ENCODE measurements at regions not wholly inside any gene's neighbourhood (a gene's known extent, or its start where the extent isn't known, plus 50 kb on each side); places are given as distances from the start of the nearest gene placed in this dataset.

DNA sequence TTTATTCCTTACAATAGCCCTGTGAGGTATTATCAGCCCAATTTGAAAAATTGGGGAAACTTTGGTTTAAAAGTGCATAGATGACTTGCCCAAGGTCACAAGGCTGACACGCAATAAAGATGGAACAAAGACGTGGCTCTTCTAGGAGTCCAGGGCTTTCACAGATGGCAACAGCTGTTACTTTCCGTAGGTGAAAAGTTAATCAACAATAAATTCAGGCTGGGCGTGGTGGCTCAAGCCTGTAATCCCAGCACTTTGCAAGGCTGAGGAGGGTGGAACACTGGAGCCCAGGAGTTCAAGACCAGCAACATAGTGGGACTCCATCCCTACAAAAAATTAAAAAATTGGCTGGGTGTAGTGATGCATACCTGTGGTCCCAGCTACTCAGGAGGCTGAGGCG lies 87.8 kb upstream of the ATF3 start:
- DNase-seq (ENCODE audit: low spot score), result no peak
- in situ Hi-C loops (cut with MboI; ENCODE audit: low sequenced_read_pairs, unreplicated experiment), result no loop called here
- no peak for TF ChIP-seq CTCF (IDR thresholded peaks at IDR 0.05; ENCODE audit: borderline replicate concordance, control extremely low read depth, extremely low read depth, insufficient read depth, missing control alignments)

DNA sequence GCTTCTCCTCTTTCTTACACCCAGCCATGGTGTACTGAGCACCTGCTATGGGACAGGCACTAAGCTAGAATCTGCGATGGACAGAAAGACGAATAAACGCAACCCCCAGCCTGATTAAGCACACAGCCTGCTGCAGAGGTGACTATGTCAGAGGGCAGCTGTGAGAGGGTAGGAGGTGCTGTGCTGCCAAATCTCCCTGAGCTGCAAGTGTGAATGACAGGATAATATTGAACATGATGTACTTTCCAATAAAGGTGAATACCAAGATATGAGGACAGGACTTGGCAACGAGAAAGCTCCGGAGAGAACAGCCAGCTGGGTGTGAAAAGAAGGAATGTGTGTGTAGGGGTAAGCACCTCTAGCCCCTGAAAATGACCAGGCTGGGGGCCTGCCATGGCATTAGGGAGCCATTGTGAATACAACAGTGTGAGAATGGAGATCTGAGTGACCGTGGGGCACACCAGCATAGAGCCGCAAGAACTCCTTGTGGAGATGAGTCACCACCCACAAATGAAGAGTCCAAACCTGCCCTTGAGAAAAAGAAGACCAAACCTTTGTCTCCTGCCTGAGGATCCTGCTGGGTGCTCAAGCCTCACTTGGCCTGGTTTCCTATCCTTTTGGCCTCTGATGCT lies 83.0 kb upstream of the ATF3 start:
- no peak for TF ChIP-seq CTCF (IDR thresholded peaks at IDR 0.05; ENCODE audit: borderline replicate concordance, control extremely low read depth, extremely low read depth, insufficient read depth, missing control alignments)
- no peak for DNase-seq (ENCODE audit: low spot score)
- in situ Hi-C loops (cut with MboI; ENCODE audit: low sequenced_read_pairs, unreplicated experiment), result no loop called here

DNA sequence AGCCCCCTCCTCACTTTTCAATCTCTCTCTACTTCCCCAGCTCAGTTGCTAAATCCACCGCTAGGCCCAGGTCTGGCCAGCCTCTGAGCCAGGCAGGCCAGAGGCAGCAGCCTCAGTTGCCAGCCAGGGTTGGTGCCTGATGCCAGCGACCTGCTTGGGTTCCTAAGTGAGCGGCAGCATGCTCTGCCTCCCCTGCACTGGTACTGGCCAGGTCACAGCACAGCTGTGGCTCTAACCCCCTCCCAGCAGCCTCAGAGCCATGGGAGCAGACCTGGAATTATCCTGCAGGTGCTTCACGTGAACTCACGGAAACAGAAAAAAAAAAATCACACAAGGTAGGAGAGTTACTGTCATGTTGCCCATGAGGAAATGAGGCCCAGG lies 82.5 kb upstream of the ATF3 start:
- no peak for TF ChIP-seq CTCF (IDR thresholded peaks at IDR 0.05; ENCODE audit: borderline replicate concordance, control extremely low read depth, extremely low read depth, insufficient read depth, missing control alignments)
- no peak for DNase-seq (ENCODE audit: low spot score)
- in situ Hi-C loops (cut with MboI; ENCODE audit: low sequenced_read_pairs, unreplicated experiment), result no loop called here

DNA sequence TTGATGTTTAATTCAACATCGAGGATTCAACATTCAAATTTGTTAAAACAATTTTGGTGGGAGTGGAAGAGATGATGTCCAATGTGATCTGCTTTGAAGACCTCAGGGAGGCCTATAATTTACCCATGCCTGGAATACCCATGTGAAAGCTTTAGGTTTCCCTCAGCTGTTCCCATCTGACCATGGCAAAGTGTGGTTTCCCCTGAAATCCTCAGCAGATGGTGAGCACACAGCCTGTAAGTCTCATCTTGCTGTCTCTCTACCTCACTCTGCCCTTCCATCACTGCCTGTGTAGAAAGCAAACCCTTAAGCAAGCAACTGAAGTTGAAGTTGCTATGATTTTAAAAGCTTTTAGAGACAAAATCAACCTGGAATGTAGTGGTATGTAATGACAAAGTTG lies 80.1 kb upstream of the ATF3 start:
- in situ Hi-C loops (cut with MboI; ENCODE audit: low sequenced_read_pairs, unreplicated experiment), result no loop called here
- DNase-seq (ENCODE audit: low spot score), result no peak

GRCh38 chr1:212529211-212529741 lies 79.3 kb upstream of the ATF3 start:
- no peak for DNase-seq (ENCODE audit: low spot score)
- in situ Hi-C loops (cut with MboI; ENCODE audit: low sequenced_read_pairs, unreplicated experiment), result no loop called here
- TF ChIP-seq CTCF (IDR thresholded peaks at IDR 0.05; ENCODE audit: borderline replicate concordance, control extremely low read depth, extremely low read depth, insufficient read depth, missing control alignments), result no peak

More for the DNA sequence above, 80.1 kb upstream of the ATF3 start:
- TF ChIP-seq CTCF (IDR thresholded peaks at IDR 0.05; ENCODE audit: borderline replicate concordance, control extremely low read depth, extremely low read depth, insufficient read depth, missing control alignments), result no peak

GRCh38 chr1:212531267-212531666 lies 77.3 kb upstream of the ATF3 start:
- DNase-seq (ENCODE audit: low spot score), result no peak
- in situ Hi-C loops (cut with MboI; ENCODE audit: low sequenced_read_pairs, unreplicated experiment), result no loop called here

More at GRCh38 chr1:212531267-212531666, 77.3 kb upstream of the ATF3 start:
- TF ChIP-seq CTCF (IDR thresholded peaks at IDR 0.05; ENCODE audit: borderline replicate concordance, control extremely low read depth, extremely low read depth, insufficient read depth, missing control alignments), result no peak
